ENCODE measurements at regions not wholly inside any gene's neighbourhood (a gene's known extent, or its start where the extent isn't known, plus 50 kb on each side); places are given as distances from the start of the nearest gene placed in this dataset.

GRCh38 chr9:33686942-33687341 lies 108.4 kb upstream of the PRSS3 start:
- TF ChIP-seq EZH2phosphoT487 (IDR thresholded peaks at IDR 0.05; ENCODE audit: insufficient read depth, low read depth), result no peak
- TF ChIP-seq EZH2 (IDR thresholded peaks at IDR 0.05; ENCODE audit: insufficient read depth, poor library complexity, severe bottlenecking), result no peak
